ENCODE measurements at regions not wholly inside any gene's neighbourhood (a gene's known extent, or its start where the extent isn't known, plus 50 kb on each side); places are given as distances from the start of the nearest gene placed in this dataset.

GRCh38 chr6:9140951-9141460 is 705.7 kb upstream of the SLC35B3 start:
- TF ChIP-seq CTCF (IDR thresholded peaks at IDR 0.05) (no peak), POLR2A (IDR thresholded peaks at IDR 0.05) (no peak)

Measured in uterus (tissue), 2 donors.